Naive thymus-derived CD4-positive, alpha-beta T cell (primary cell): ENCODE measurements at regions not wholly inside any gene's neighbourhood (a gene's known extent, or its start where the extent isn't known, plus 50 kb on each side); places are given as distances from the start of the nearest gene placed in this dataset.
"Not testable (repeated sequence)": the region's sequence is repeated elsewhere in the genome, so short reads cannot be mapped to it uniquely, and the experiment has no call there.

ENCODE experiments used
- ATAC-seq: fragments of 150-1000 bp; cut with Tn5 transposase; 2 replicates; pipeline ENCODE4 v1.10.0; 2021; ENCODE audit warnings: mild to moderate bottlenecking, moderate library complexity
- CTCF ChIA-PET: fragments of 350-600 bp; sonication (Branson Sonifier 250); formaldehyde crosslinking; loops from one replicate; lab custom pipeline; 2021; ENCODE audit warnings: antibody characterized with exemption; lab: Charles Lee
- POLR2A ChIA-PET: fragments of 350-600 bp; sonication (Branson Sonifier 250); formaldehyde crosslinking; loops from one replicate; lab custom pipeline; 2021; ENCODE audit warnings: antibody characterized with exemption, inconsistent platforms; lab: Charles Lee
- DNase-seq, 9 donors: peaks; one replicate each; pipeline versions ENCODE4 v3.0.0 to v3.0.0-alpha.2; 2020 to 2022; ENCODE audit warnings: mixed read lengths in 1 of 9
- H3K27ac ChIP-seq: one replicate; pipeline ENCODE4 v1.7.0; 2013; ENCODE audit warnings: mild to moderate bottlenecking, low read depth, low read length, moderate library complexity
- H3K27me3 ChIP-seq, 2 donors: one replicate each; pipeline ENCODE4 v1.7.0; 2013; ENCODE audit warnings: low read length in 2 of 2, mild to moderate bottlenecking in 2 of 2, moderate library complexity in 2 of 2; ENCODE audit not compliant: control insufficient read depth in 2 of 2, insufficient read depth in 2 of 2
- H3K36me3 ChIP-seq, 3 experiments: 1 replicate in 2 of 3; 2 replicates in 1 of 3; pipeline ENCODE4 v1.7.0; 2013; ENCODE audit warnings: low read length in 3 of 3, mild to moderate bottlenecking in 3 of 3, moderate library complexity in 1 of 3; ENCODE audit not compliant: insufficient read depth in 3 of 3, control insufficient read depth in 2 of 3
- H3K4me1 ChIP-seq, 2 donors: one replicate each; pipeline ENCODE4 v1.7.0; 2013; ENCODE audit warnings: low read length in 2 of 2, mild to moderate bottlenecking in 2 of 2, moderate library complexity in 1 of 2; ENCODE audit not compliant: control insufficient read depth in 2 of 2, insufficient read depth in 2 of 2
- H3K4me3 ChIP-seq: 2 replicates; pipeline ENCODE4 v1.7.0; 2013; ENCODE audit warnings: mild to moderate bottlenecking, low read length
- H3K9me3 ChIP-seq, 3 experiments: 1 replicate in 2 of 3; 2 replicates in 1 of 3; pipeline ENCODE4 v1.7.0; 2013; ENCODE audit warnings: low read length in 3 of 3; ENCODE audit not compliant: control insufficient read depth in 2 of 3
- H3K27ac Mint-ChIP-seq, 9 donors: one replicate each; pipeline ENCODE4 v1.8.0; 2020 to 2022; ENCODE audit warnings: mixed read lengths in 9 of 9, mild to moderate bottlenecking in 8 of 9, moderate library complexity in 5 of 9, inconsistent platforms in 2 of 9
- H3K27me3 Mint-ChIP-seq, 5 donors: one replicate each; pipeline ENCODE4 v1.8.0; 2021 to 2022; ENCODE audit warnings: mixed read lengths in 5 of 5, mild to moderate bottlenecking in 1 of 5
- H3K36me3 Mint-ChIP-seq, 5 donors: one replicate each; pipeline ENCODE4 v1.8.0; 2020 to 2022; ENCODE audit warnings: mixed read lengths in 5 of 5, mild to moderate bottlenecking in 3 of 5, inconsistent platforms in 1 of 5
- H3K4me1 Mint-ChIP-seq, 7 donors: one replicate each; pipeline ENCODE4 v1.8.0; 2020 to 2022; ENCODE audit warnings: mixed read lengths in 7 of 7, mild to moderate bottlenecking in 3 of 7, inconsistent platforms in 1 of 7
- H3K4me3 Mint-ChIP-seq, 10 donors: one replicate each; pipeline ENCODE4 v1.8.0; 2020 to 2022; ENCODE audit warnings: mild to moderate bottlenecking in 10 of 10, mixed read lengths in 10 of 10, moderate library complexity in 6 of 10, inconsistent platforms in 2 of 10
- H3K9me3 Mint-ChIP-seq, 11 donors: one replicate each; pipeline ENCODE4 v1.8.0; 2020 to 2022; ENCODE audit warnings: mixed read lengths in 11 of 11, mild to moderate bottlenecking in 4 of 11, inconsistent platforms in 1 of 11, moderate library complexity in 1 of 11
- intact Hi-C, 2 donors: fragments of 100-400 bp; cut with micrococcal nuclease; formaldehyde crosslinking; loops; one replicate each; pipeline ENCODE4 v1.15.1; 2023

GRCh38 chr19:28117143-28117542 lies 1095.8 kb downstream of the UQCRFS1 start:
- Mint-ChIP-seq H3K36me3 (peaks cover 0 to 5% (median 0%) of the 10 kb centered on the region in 5 donors), H3K4me1 (no peaks in the 10 kb centered on the region), H3K27me3 (no peaks in the 10 kb centered on the region), H3K27ac (no peak overlapping the region), H3K9me3 (peaks cover 2 to 42% (median 15%) of the 10 kb centered on the region in 11 donors), H3K4me3 (no peak overlapping the region)
- no peaks in the 10 kb centered on the region for H3K27me3 ChIP-seq
- DNase-seq: no peak
- no peaks in the 10 kb centered on the region for H3K4me1 ChIP-seq
- ATAC-seq: no peak
- H3K4me3 ChIP-seq: no peak overlapping the region
- intact Hi-C loops: no loop called here
- ChIA-PET POLR2A (no interaction called here), CTCF (no interaction called here)
- H3K27ac ChIP-seq: no peak overlapping the region
- H3K9me3 ChIP-seq: no peaks in the 10 kb centered on the region
- no peaks in the 10 kb centered on the region for H3K36me3 ChIP-seq

- H3K36me3 ChIP-seq, CTCF ChIA-PET, H3K4me1 Mint-ChIP-seq, H3K27ac ChIP-seq, intact Hi-C loops, H3K27ac Mint-ChIP-seq, POLR2A ChIA-PET, ATAC-seq, H3K4me3 ChIP-seq, H3K9me3 ChIP-seq, DNase-seq, H3K27me3 ChIP-seq, H3K27me3 Mint-ChIP-seq, H3K4me3 Mint-ChIP-seq, H3K4me1 ChIP-seq, H3K36me3 Mint-ChIP-seq: not testable (repeated sequence)
- peaks cover 4 to 48% (median 15%) of the 10 kb centered on the region in 11 donors for H3K9me3 Mint-ChIP-seq
These were observed 1096.6 kb downstream of the UQCRFS1 start for GRCh38 chr19:28116379-28116778.

GRCh38 chr19:28103921-28104320 lies 1109.0 kb downstream of the UQCRFS1 start:
- ChIA-PET CTCF (no interaction called here), POLR2A (no interaction called here)
- H3K9me3 ChIP-seq: no peaks in the 10 kb centered on the region
- H3K27ac ChIP-seq: no peak overlapping the region
- no peak overlapping the region for H3K27ac Mint-ChIP-seq
- no peaks in the 10 kb centered on the region for H3K4me1 ChIP-seq
- no peak for DNase-seq
- H3K27me3 Mint-ChIP-seq: peaks cover 0 to 5% (median 0%) of the 10 kb centered on the region in 5 donors
- H3K27me3 ChIP-seq: no peaks in the 10 kb centered on the region
- H3K4me1 Mint-ChIP-seq: no peaks in the 10 kb centered on the region
- H3K36me3 Mint-ChIP-seq: no peaks in the 10 kb centered on the region
- no peak overlapping the region for H3K4me3 ChIP-seq
- no peak for ATAC-seq
- peaks cover 0 to 21% (median 4%) of the 10 kb centered on the region in 11 donors for H3K9me3 Mint-ChIP-seq
- intact Hi-C loops: no loop called here
- no peaks in the 10 kb centered on the region for H3K36me3 ChIP-seq
- H3K4me3 Mint-ChIP-seq: no peak overlapping the region

GRCh38 chr19:28084659-28085157 lies 1128.2 kb downstream of the UQCRFS1 start:
- CTCF ChIA-PET, H3K27me3 Mint-ChIP-seq, H3K4me3 ChIP-seq, H3K27me3 ChIP-seq, POLR2A ChIA-PET, ATAC-seq, H3K36me3 ChIP-seq, H3K4me1 Mint-ChIP-seq, intact Hi-C loops, H3K4me3 Mint-ChIP-seq, H3K9me3 ChIP-seq, H3K27ac Mint-ChIP-seq, H3K36me3 Mint-ChIP-seq, H3K27ac ChIP-seq, H3K4me1 ChIP-seq, DNase-seq: not testable (repeated sequence)
- H3K9me3 Mint-ChIP-seq: peaks cover 5 to 39% (median 12%) of the 10 kb centered on the region in 11 donors

GRCh38 chr19:28076628-28077027 lies 1136.3 kb downstream of the UQCRFS1 start:
- H3K27ac ChIP-seq: no peak overlapping the region
- no peaks in the 10 kb centered on the region for H3K27me3 ChIP-seq
- no peak for ATAC-seq
- H3K9me3 ChIP-seq: no peaks in the 10 kb centered on the region
- Mint-ChIP-seq H3K4me3 (no peak overlapping the region), H3K27me3 (peaks cover 0 to 11% (median 0%) of the 10 kb centered on the region in 5 donors), H3K27ac (no peak overlapping the region), H3K9me3 (peaks cover 0 to 35% (median 8%) of the 10 kb centered on the region in 11 donors), H3K4me1 (no peaks in the 10 kb centered on the region), H3K36me3 (peaks cover 0 to 3% (median 0%) of the 10 kb centered on the region in 5 donors)
- intact Hi-C loops: no loop called here
- no peak overlapping the region for H3K4me3 ChIP-seq
- DNase-seq: no peak
- CTCF ChIA-PET: no interaction called here
- no peaks in the 10 kb centered on the region for H3K4me1 ChIP-seq
- H3K36me3 ChIP-seq: no peaks in the 10 kb centered on the region
- POLR2A ChIA-PET: no interaction called here

- Mint-ChIP-seq H3K9me3 (peaks cover 0 to 31% (median 9%) of the 10 kb centered on the region in 11 donors), H3K36me3 (peaks cover 0 to 3% (median 0%) of the 10 kb centered on the region in 5 donors), H3K27ac (no peak overlapping the region), H3K4me3 (no peak overlapping the region), H3K4me1 (no peaks in the 10 kb centered on the region), H3K27me3 (peaks cover 0 to 11% (median 0%) of the 10 kb centered on the region in 5 donors)
- POLR2A ChIA-PET: no interaction called here
- no peak for DNase-seq
- Histone ChIP-seq H3K27me3 (no peaks in the 10 kb centered on the region), H3K4me1 (no peaks in the 10 kb centered on the region), H3K27ac (no peak overlapping the region), H3K9me3 (no peaks in the 10 kb centered on the region), H3K36me3 (no peaks in the 10 kb centered on the region), H3K4me3 (no peak overlapping the region)
- no peak for ATAC-seq
- CTCF ChIA-PET: no interaction called here
- intact Hi-C loops: no loop called here
These were observed 1137.7 kb downstream of the UQCRFS1 start for GRCh38 chr19:28075229-28075628.

- Mint-ChIP-seq H3K4me3 (no peak overlapping the region), H3K36me3 (peaks cover 0 to 3% (median 0%) of the 10 kb centered on the region in 5 donors), H3K27me3 (peaks cover 0 to 11% (median 0%) of the 10 kb centered on the region in 5 donors), H3K9me3 (peaks cover 0 to 26% (median 9%) of the 10 kb centered on the region in 11 donors), H3K27ac (no peak overlapping the region), H3K4me1 (no peaks in the 10 kb centered on the region)
- no peaks in the 10 kb centered on the region for H3K9me3 ChIP-seq
- no peaks in the 10 kb centered on the region for H3K4me1 ChIP-seq
- no peaks in the 10 kb centered on the region for H3K27me3 ChIP-seq
- ATAC-seq (no peak), DNase-seq (no peak)
- H3K27ac ChIP-seq: no peak overlapping the region
- H3K4me3 ChIP-seq: no peak overlapping the region
- H3K36me3 ChIP-seq: no peaks in the 10 kb centered on the region
- intact Hi-C loops: no loop called here
- CTCF ChIA-PET: no interaction called here
- POLR2A ChIA-PET: no interaction called here
These were observed 1138.2 kb downstream of the UQCRFS1 start for GRCh38 chr19:28074773-28075172.
